H1 (cell line): ENCODE measurements at regions not wholly inside any gene's neighbourhood (a gene's known extent, or its start where the extent isn't known, plus 50 kb on each side); places are given as distances from the start of the nearest gene placed in this dataset.

ENCODE experiments used
- CTCF ChIA-PET: fragments of 300-600 bp; sonication (Branson Sonifier 250); formaldehyde crosslinking; loops from one replicate; lab custom pipeline; 2021; ENCODE audit not compliant: partially characterized antibody; lab: Charles Lee
- POLR2A ChIA-PET: fragments of 300-600 bp; sonication (Branson Sonifier 250); formaldehyde crosslinking; loops from one replicate; lab custom pipeline; 2021; ENCODE audit warnings: inconsistent platforms; ENCODE audit not compliant: partially characterized antibody; lab: Charles Lee
- DNase-seq, 2 experiments: peaks; one replicate each; pipeline versions ENCODE4 v3.0.0 to v3.0.0-alpha.2; 2010 to 2022; ENCODE audit warnings: low spot score in 2 of 2, low read depth in 1 of 2, mixed read lengths in 1 of 2
- FAIRE-seq: peaks from 2 replicates; lab custom pipeline; 2011; peaks lifted over from hg19 to GRCh38; lab: Jason Lieb, UNC
- H2AFZ ChIP-seq: 2 replicates; pipeline ENCODE4 v1.8.1; 2012; ENCODE audit warnings: low read length, inconsistent platforms
- H2AK5ac ChIP-seq: 2 replicates; pipeline ENCODE4 v1.6.1; 2013; ENCODE audit warnings: low read depth, low read length
- H2BK120ac ChIP-seq: replicated peaks from 2 replicates; pipeline ENCODE3; 2013; ENCODE audit warnings: low read depth, low read length, inconsistent platforms
- H2BK12ac ChIP-seq: 2 replicates; pipeline ENCODE4 v1.6.1; 2013; ENCODE audit warnings: low read depth, low read length
- H2BK15ac ChIP-seq: 2 replicates; pipeline ENCODE4 v1.6.1; 2013; ENCODE audit warnings: low read length
- H2BK20ac ChIP-seq: 2 replicates; pipeline ENCODE4 v1.6.1; 2013; ENCODE audit warnings: low read length
- H2BK5ac ChIP-seq: 2 replicates; pipeline ENCODE4 v1.6.1; 2013; ENCODE audit warnings: low read depth, low read length
- H3K14ac ChIP-seq: 2 replicates; pipeline ENCODE4 v1.6.1; 2013; ENCODE audit warnings: inconsistent platforms; ENCODE audit not compliant: insufficient read length
- H3K18ac ChIP-seq: 2 replicates; pipeline ENCODE4 v1.6.1; 2013; ENCODE audit warnings: low read length; ENCODE audit errors: extremely low read depth
- H3K23ac ChIP-seq: 2 replicates; pipeline ENCODE4 v1.6.1; 2013; ENCODE audit warnings: inconsistent platforms; ENCODE audit not compliant: insufficient read length
- H3K23me2 ChIP-seq: 2 replicates; pipeline ENCODE4 v1.6.1; 2013; ENCODE audit warnings: low read depth, low read length
- H3K27ac ChIP-seq: 2 replicates; pipeline ENCODE4 v1.6.1; 2011; ENCODE audit warnings: low read depth, low read length, inconsistent platforms
- H3K27me3 ChIP-seq, 4 experiments: replicated peaks in 1 of 4; 1 replicate in 1 of 4; 2 replicates in 3 of 4; pipeline versions ENCODE4 v1.6.1 to v1.8.1; 2011 to 2013; ENCODE audit warnings: low read length in 3 of 4, mild to moderate bottlenecking in 3 of 4, inconsistent platforms in 2 of 4, mixed read lengths in 2 of 4, moderate library complexity in 1 of 4; ENCODE audit not compliant: control insufficient read depth in 3 of 4, insufficient read depth in 3 of 4; ENCODE audit errors: extremely low read depth in 1 of 4
- H3K36me3 ChIP-seq, 4 experiments: 2 replicates each; pipeline versions ENCODE4 v1.6.1 to v1.8.1; 2011 to 2013; ENCODE audit warnings: mild to moderate bottlenecking in 4 of 4, low read length in 3 of 4, moderate library complexity in 2 of 4, control low read depth in 1 of 4, inconsistent platforms in 1 of 4; ENCODE audit not compliant: insufficient read depth in 4 of 4, control insufficient read depth in 2 of 4
- H3K4ac ChIP-seq: replicated peaks from 2 replicates; pipeline ENCODE3; 2013; ENCODE audit warnings: low read length, low read depth, mixed read lengths, inconsistent platforms; ENCODE audit not compliant: insufficient read length
- H3K4me1 ChIP-seq, 4 experiments: replicated peaks in 1 of 4; 1 replicate in 1 of 4; 2 replicates in 3 of 4; pipeline versions ENCODE4 v1.6.1 to v1.8.1; 2011 to 2013; ENCODE audit warnings: low read length in 3 of 4, inconsistent platforms in 2 of 4, mixed read lengths in 1 of 4; ENCODE audit not compliant: insufficient read depth in 4 of 4, control insufficient read depth in 3 of 4
- H3K4me2 ChIP-seq, 2 experiments: 2 replicates each; pipeline versions ENCODE4 v1.6.1 to v1.8.1; 2011 to 2013; ENCODE audit warnings: low read depth in 2 of 2, low read length in 2 of 2, control low read depth in 1 of 2, inconsistent platforms in 1 of 2, mild to moderate bottlenecking in 1 of 2; ENCODE audit not compliant: insufficient read depth in 1 of 2
- H3K4me3 ChIP-seq, 4 experiments: fragments of 200-600, 300-600 bp in 1 of 4; sonication (generic), shearing (Covaris generic), sonication (Bioruptor Twin) in 1 of 4; 2 replicates each; pipeline versions ENCODE4 v1.5.1 to v1.8.1; 2011 to 2016; ENCODE audit warnings: low read length in 4 of 4, low read depth in 3 of 4, control low read depth in 2 of 4, inconsistent platforms in 2 of 4, mild to moderate bottlenecking in 2 of 4, mixed read lengths in 1 of 4, moderate library complexity in 1 of 4; ENCODE audit not compliant: insufficient read depth in 2 of 4; ENCODE audit errors: extremely low read depth in 1 of 4
- H3K56ac ChIP-seq: replicated peaks from 2 replicates; pipeline ENCODE3; 2013; ENCODE audit warnings: low read depth, mild to moderate bottlenecking, mixed read lengths, low read length, inconsistent platforms; ENCODE audit not compliant: insufficient read length
- H3K79me1 ChIP-seq: 2 replicates; pipeline ENCODE4 v1.6.1; 2013; ENCODE audit warnings: low read depth, low read length, control low read depth
- H3K79me2 ChIP-seq, 2 experiments: 2 replicates each; pipeline versions ENCODE4 v1.6.1 to v1.8.1; 2012 to 2013; ENCODE audit warnings: low read length in 2 of 2, mild to moderate bottlenecking in 2 of 2, inconsistent platforms in 1 of 2; ENCODE audit not compliant: insufficient read depth in 2 of 2, control insufficient read depth in 1 of 2
- H3K9ac ChIP-seq, 4 experiments: replicated peaks in 1 of 4; 1 replicate in 1 of 4; 2 replicates in 3 of 4; pipeline versions ENCODE4 v1.6.1 to v1.8.1; 2011 to 2013; ENCODE audit warnings: low read depth in 3 of 4, low read length in 3 of 4, control low read depth in 2 of 4, mild to moderate bottlenecking in 2 of 4, moderate library complexity in 2 of 4, inconsistent platforms in 1 of 4; ENCODE audit errors: extremely low read depth in 1 of 4
- H3K9me3 ChIP-seq, 2 experiments: 2 replicates each; pipeline versions ENCODE4 v1.6.1 to v1.8.1; 2012 to 2013; ENCODE audit warnings: mild to moderate bottlenecking in 2 of 2, moderate library complexity in 2 of 2, control low read depth in 1 of 2, inconsistent platforms in 1 of 2, low read depth in 1 of 2, low read length in 1 of 2, mixed read lengths in 1 of 2; ENCODE audit not compliant: insufficient read depth in 2 of 2
- H4K20me1 ChIP-seq, 2 experiments: replicated peaks in 1 of 2; 2 replicates each; pipeline versions ENCODE3 to v1.8.1; 2011 to 2013; ENCODE audit warnings: inconsistent platforms in 2 of 2, low read length in 2 of 2, mild to moderate bottlenecking in 1 of 2; ENCODE audit not compliant: insufficient read depth in 2 of 2, control insufficient read depth in 1 of 2
- H4K5ac ChIP-seq: 2 replicates; pipeline ENCODE4 v1.6.1; 2013; ENCODE audit warnings: low read length, low read depth, mixed read lengths, inconsistent platforms; ENCODE audit not compliant: insufficient read length
- H4K8ac ChIP-seq: 2 replicates; pipeline ENCODE4 v1.8.0; 2013; ENCODE audit warnings: mild to moderate bottlenecking, moderate library complexity, low read length, inconsistent platforms; ENCODE audit not compliant: insufficient read depth; ENCODE audit errors: extremely low read depth
- H4K91ac ChIP-seq: replicated peaks from 2 replicates; pipeline ENCODE3; 2013; ENCODE audit warnings: low read length, mixed read lengths, inconsistent platforms; ENCODE audit not compliant: insufficient read length
- ASH2L ChIP-seq: fragments of 200-600, 300-600 bp; sonication (generic); IDR thresholded peaks from one replicate; pipeline ENCODE4 v1.7.1; 2017; ENCODE audit warnings: low read length
- CHD2 ChIP-seq: IDR thresholded peaks from 2 replicates; pipeline ENCODE4 v1.6.1; 2012; ENCODE audit warnings: low read length, improper control_type of control experiment
- GTF2F1 ChIP-seq: IDR thresholded peaks from 2 replicates; pipeline ENCODE4 v1.6.1; 2012; ENCODE audit warnings: low read depth, low read length, improper control_type of control experiment, borderline replicate concordance
- HDAC2 ChIP-seq, 2 experiments: fragments of 300-600 bp in 1 of 2; sonication (generic) in 1 of 2; IDR thresholded peaks; 2 replicates each; pipeline ENCODE4 v1.6.1; 2011 to 2012; ENCODE audit warnings: low read depth in 2 of 2, low read length in 2 of 2, mild to moderate bottlenecking in 2 of 2, moderate library complexity in 2 of 2, borderline replicate concordance in 1 of 2, inconsistent platforms in 1 of 2
- KDM1A ChIP-seq: fragments of 200-600, 300-600 bp; sonication (generic); IDR thresholded peaks from 2 replicates; pipeline ENCODE4 v1.7.1; 2016; ENCODE audit warnings: mild to moderate bottlenecking, low read length, borderline replicate concordance
- KDM4A ChIP-seq: IDR thresholded peaks from one replicate; pipeline ENCODE4 v1.7.1; 2012; ENCODE audit warnings: low read depth, mild to moderate bottlenecking, moderate library complexity, low read length, inconsistent platforms; ENCODE audit not compliant: severe bottlenecking
- KDM5A ChIP-seq: fragments of 200-600 bp; IDR thresholded peaks from 2 replicates; pipeline ENCODE4 v1.7.1; 2012; ENCODE audit warnings: mild to moderate bottlenecking, low read length, inconsistent platforms, mixed read lengths
- NANOG ChIP-seq: IDR thresholded peaks from 2 replicates; pipeline ENCODE4 v1.6.1; 2011; ENCODE audit warnings: low read length, low read depth, mild to moderate bottlenecking, inconsistent platforms; ENCODE audit not compliant: insufficient read depth, poor library complexity, severe bottlenecking
- PHF8 ChIP-seq: fragments of 200-600 bp; sonication (generic); conservative IDR thresholded peaks from 2 replicates; pipeline ENCODE4 v1.7.1; 2012; ENCODE audit warnings: low read depth, mild to moderate bottlenecking, inconsistent platforms, low read length, moderate library complexity
- POLR2AphosphoS5 ChIP-seq: IDR thresholded peaks from 2 replicates; pipeline ENCODE4 v1.6.1; 2011; ENCODE audit warnings: low read depth, low read length
- POU5F1 ChIP-seq: IDR thresholded peaks from 2 replicates; pipeline ENCODE4 v1.6.1; 2011; ENCODE audit warnings: low read depth, mild to moderate bottlenecking, low read length, moderate library complexity
- RFX5 ChIP-seq: IDR thresholded peaks from 2 replicates; pipeline ENCODE4 v1.6.1; 2011; ENCODE audit warnings: low read depth, low read length, improper control_type of control experiment, borderline replicate concordance
- TAF1 ChIP-seq: IDR thresholded peaks from 2 replicates; pipeline ENCODE4 v1.6.1; 2011; ENCODE audit warnings: mild to moderate bottlenecking, low read depth, low read length
- WGBS, 2 experiments: shearing (Covaris generic) in 1 of 2; methylation state at CpG; one replicate each; pipeline versions ENCODE4 v1.1.6 to v1.1.7; 2013 to 2015; ENCODE audit warnings: low lambda C conversion rate in 2 of 2, mixed read lengths in 2 of 2, inconsistent platforms in 1 of 2, low coverage in 1 of 2, missing lambda C conversion rate in 1 of 2; ENCODE audit not compliant: insufficient replicate concordance in 2 of 2, insufficient coverage in 1 of 2, insufficient read length in 1 of 2; ENCODE audit errors: extremely low coverage in 1 of 2, missing lambda C conversion rate in 1 of 2; 5-methylcytosine and 5-hydroxymethylcytosine counted together
- TF ChIP-seq, protein P1 (sequence below): IDR thresholded peaks from 2 replicates; pipeline ENCODE4 v1.6.1; 2011; ENCODE audit warnings: low read length, improper control_type of control experiment

- no peaks in the 10 kb centered on the region for H4K20me1 ChIP-seq
- no peak overlapping the region for H2AFZ ChIP-seq
- H3K27ac ChIP-seq, result no peak overlapping the region
- no peak for DNase-seq
- H3K23ac ChIP-seq, result no peak overlapping the region
- no peaks in the 10 kb centered on the region; a peak in 1 of 8 replicates for H3K36me3 ChIP-seq
- no peak overlapping the region for H2BK20ac ChIP-seq
- H3K79me1 ChIP-seq, result no peaks in the 10 kb centered on the region
- no peak overlapping the region for H3K4me2 ChIP-seq
- no peak overlapping the region for H3K9ac ChIP-seq
- WGBS, 2 experiments, result 96% methylated on average over 3 of the region's 3 CpGs; no CpG with 5 or more reads in 1 of the 2 experiments
- no peak overlapping the region for H2AK5ac ChIP-seq
- CTCF ChIA-PET, result interaction anchor here (0.6 kb wide), 1 partner anchor 196 kb away, joined by 4 read pairs; no protein-coding TSS in a partner anchor
- no peak overlapping the region for H3K14ac ChIP-seq
- H3K18ac ChIP-seq, result no peak overlapping the region
- H2BK120ac ChIP-seq, result no peak overlapping the region
- no peaks in the 10 kb centered on the region for H3K79me2 ChIP-seq
- POLR2A ChIA-PET, result no interaction called here
- no peak overlapping the region for H3K4ac ChIP-seq
- no peak overlapping the region for H4K91ac ChIP-seq
- no peak overlapping the region for H2BK12ac ChIP-seq
- no peak overlapping the region for H4K5ac ChIP-seq
- no peak overlapping the region for H3K4me3 ChIP-seq
- 0 out of 7 replicates have a peak, but pooled peaks cover 0 to 2% (median 0%) of the 10 kb centered on the region in 4 experiments for H3K4me1 ChIP-seq
- H2BK5ac ChIP-seq, result no peak overlapping the region
- H3K56ac ChIP-seq, result no peak overlapping the region
- no peak overlapping the region for H2BK15ac ChIP-seq
- H3K23me2 ChIP-seq, result no peaks in the 10 kb centered on the region
- no peaks in the 10 kb centered on the region for H3K27me3 ChIP-seq
- peaks cover 10 to 13% of the 10 kb centered on the region in 2 experiments for H3K9me3 ChIP-seq
- H4K8ac ChIP-seq, result no peak overlapping the region
- no peak for FAIRE-seq
- TF ChIP-seq, protein P1, sequence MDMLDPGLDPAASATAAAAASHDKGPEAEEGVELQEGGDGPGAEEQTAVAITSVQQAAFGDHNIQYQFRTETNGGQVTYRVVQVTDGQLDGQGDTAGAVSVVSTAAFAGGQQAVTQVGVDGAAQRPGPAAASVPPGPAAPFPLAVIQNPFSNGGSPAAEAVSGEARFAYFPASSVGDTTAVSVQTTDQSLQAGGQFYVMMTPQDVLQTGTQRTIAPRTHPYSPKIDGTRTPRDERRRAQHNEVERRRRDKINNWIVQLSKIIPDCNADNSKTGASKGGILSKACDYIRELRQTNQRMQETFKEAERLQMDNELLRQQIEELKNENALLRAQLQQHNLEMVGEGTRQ, result no peak
- no peak for TF ChIP-seq GTF2F1
- TF ChIP-seq POLR2AphosphoS5, result no peak
- no peak for TF ChIP-seq KDM5A
- TF ChIP-seq ASH2L, result no peak
- TF ChIP-seq POU5F1, result no peak
- TF ChIP-seq KDM4A, result no peak
- no peak for TF ChIP-seq HDAC2 (IDR thresholded peaks at IDR 0.05; ENCODE audit: borderline replicate concordance in 1 of 2, low read depth in 2 of 2, low read length in 2 of 2)
- TF ChIP-seq CHD2, result no peak
- TF ChIP-seq TAF1, result no peak
- TF ChIP-seq NANOG, result no peak
- no peak for TF ChIP-seq RFX5
- TF ChIP-seq KDM1A, result no peak
- no peak for TF ChIP-seq PHF8
Observed at GRCh38 chr1:191971447-191971846, 186.8 kb upstream of the RGS18 start.
